Osteocyte (in vitro differentiated cells): ENCODE measurements at regions not wholly inside any gene's neighbourhood (a gene's known extent, or its start where the extent isn't known, plus 50 kb on each side); places are given as distances from the start of the nearest gene placed in this dataset.

Experiments used
- DNase-seq: peaks from one replicate; pipeline ENCODE4 v3.0.0; 2021; ENCODE audit warnings: mixed read lengths; ENCODE audit not compliant: unreplicated experiment; ENCODE audit errors: extremely low spot score
- H3K27ac Mint-ChIP-seq: one replicate; pipeline ENCODE4 v1.8.0; 2021; ENCODE audit warnings: mild to moderate bottlenecking, mixed read lengths; ENCODE audit not compliant: unreplicated experiment
- H3K27me3 Mint-ChIP-seq: one replicate; pipeline ENCODE4 v1.8.0; 2021; ENCODE audit warnings: mixed read lengths; ENCODE audit not compliant: unreplicated experiment
- H3K36me3 Mint-ChIP-seq: one replicate; pipeline ENCODE4 v1.8.0; 2021; ENCODE audit warnings: mixed read lengths; ENCODE audit not compliant: unreplicated experiment
- H3K4me1 Mint-ChIP-seq: one replicate; pipeline ENCODE4 v1.8.0; 2021; ENCODE audit warnings: mixed read lengths; ENCODE audit not compliant: unreplicated experiment
- H3K4me3 Mint-ChIP-seq: one replicate; pipeline ENCODE4 v1.8.0; 2021; ENCODE audit warnings: mild to moderate bottlenecking, moderate library complexity, mixed read lengths; ENCODE audit not compliant: unreplicated experiment
- H3K9me3 Mint-ChIP-seq: one replicate; pipeline ENCODE4 v1.8.0; 2021; ENCODE audit warnings: mixed read lengths; ENCODE audit not compliant: unreplicated experiment
- CTCF ChIP-seq: fragments of 200-600 bp; sonication (generic); IDR thresholded peaks from 2 replicates; pipeline ENCODE4 v1.5.0; 2021; ENCODE audit warnings: antibody characterized with exemption, mild to moderate bottlenecking, moderate library complexity

- Mint-ChIP-seq H3K9me3 (peaks cover 10% of the 10 kb centered on the region), H3K27me3 (no peaks in the 10 kb centered on the region), H3K4me3 (no peak overlapping the region), H3K36me3 (no peaks in the 10 kb centered on the region), H3K4me1 (no peaks in the 10 kb centered on the region), H3K27ac (no peak overlapping the region)
- TF ChIP-seq CTCF = no peak
- DNase-seq = no peak
Measured at GRCh38 chr21:20301395-20301794, 696.8 kb upstream of the NCAM2 start.

DNA sequence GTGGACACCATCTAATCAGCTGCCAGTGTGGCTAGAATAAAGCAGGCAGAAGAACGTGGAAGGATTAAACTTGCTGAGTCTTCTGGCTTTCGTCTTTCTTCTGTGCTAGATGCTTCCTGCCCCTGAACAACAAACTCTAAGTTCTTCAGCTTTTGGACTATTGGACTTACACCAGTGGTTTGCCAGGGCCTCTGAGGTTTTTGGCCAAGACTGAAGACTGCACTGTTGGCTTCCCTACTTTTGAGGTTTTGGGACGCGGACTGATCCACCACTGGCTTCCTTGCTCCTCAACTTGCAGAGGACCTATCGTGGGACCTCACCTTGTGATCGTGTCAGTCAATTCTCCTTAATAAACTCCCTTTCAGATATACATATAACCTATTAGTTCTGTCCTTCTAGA, 696.1 kb upstream of the NCAM2 start:
- DNase-seq = no peak
- Mint-ChIP-seq H3K27me3 (no peaks in the 10 kb centered on the region), H3K9me3 (peaks cover 10% of the 10 kb centered on the region), H3K36me3 (no peaks in the 10 kb centered on the region), H3K27ac (no peak overlapping the region), H3K4me3 (no peak overlapping the region), H3K4me1 (no peaks in the 10 kb centered on the region)
- no peak for TF ChIP-seq CTCF

DNA sequence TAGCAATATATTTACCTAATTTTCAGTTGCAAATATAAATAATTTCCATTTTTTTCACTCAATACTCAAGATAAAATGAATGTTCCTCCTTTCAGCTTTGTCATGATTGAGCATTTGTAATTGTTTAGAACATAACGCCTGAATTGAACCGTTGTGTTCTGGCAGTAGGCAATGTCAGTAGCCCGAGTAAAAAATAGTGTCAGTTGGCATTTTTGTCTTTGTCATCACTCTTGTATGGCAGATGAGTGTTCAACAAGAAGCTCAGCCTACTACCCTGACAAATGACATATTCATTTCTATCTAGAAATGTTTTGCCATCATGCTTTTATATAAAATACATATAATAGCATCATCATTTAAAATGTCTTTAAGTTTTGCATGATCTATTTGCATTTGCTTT, 691.4 kb upstream of the NCAM2 start:
- no peak for TF ChIP-seq CTCF
- Mint-ChIP-seq H3K4me3 (no peak overlapping the region), H3K36me3 (no peaks in the 10 kb centered on the region), H3K4me1 (no peaks in the 10 kb centered on the region), H3K27ac (no peak overlapping the region), H3K9me3 (peaks cover 9% of the 10 kb centered on the region), H3K27me3 (no peaks in the 10 kb centered on the region)
- no peak for DNase-seq

GRCh38 chr21:20308586-20309315, 689.5 kb upstream of the NCAM2 start:
- Mint-ChIP-seq H3K4me1 (no peaks in the 10 kb centered on the region), H3K9me3 (peaks cover 5% of the 10 kb centered on the region), H3K27ac (no peak overlapping the region), H3K4me3 (no peak overlapping the region), H3K27me3 (no peaks in the 10 kb centered on the region), H3K36me3 (no peaks in the 10 kb centered on the region)
- TF ChIP-seq CTCF = no peak
- DNase-seq = no peak

GRCh38 chr21:20311234-20311787, 686.9 kb upstream of the NCAM2 start:
- no peaks in the 10 kb centered on the region for H3K27me3 Mint-ChIP-seq
- no peak for TF ChIP-seq CTCF
- H3K4me1 Mint-ChIP-seq = no peaks in the 10 kb centered on the region
- H3K9me3 Mint-ChIP-seq = peaks cover 15% of the 10 kb centered on the region
- no peak overlapping the region for H3K4me3 Mint-ChIP-seq
- DNase-seq = no peak
- peaks cover 5% of the 10 kb centered on the region for H3K36me3 Mint-ChIP-seq
- H3K27ac Mint-ChIP-seq = no peak overlapping the region
